ENCODE measurements at regions not wholly inside any gene's neighbourhood (a gene's known extent, or its start where the extent isn't known, plus 50 kb on each side); places are given as distances from the start of the nearest gene placed in this dataset.

DNA sequence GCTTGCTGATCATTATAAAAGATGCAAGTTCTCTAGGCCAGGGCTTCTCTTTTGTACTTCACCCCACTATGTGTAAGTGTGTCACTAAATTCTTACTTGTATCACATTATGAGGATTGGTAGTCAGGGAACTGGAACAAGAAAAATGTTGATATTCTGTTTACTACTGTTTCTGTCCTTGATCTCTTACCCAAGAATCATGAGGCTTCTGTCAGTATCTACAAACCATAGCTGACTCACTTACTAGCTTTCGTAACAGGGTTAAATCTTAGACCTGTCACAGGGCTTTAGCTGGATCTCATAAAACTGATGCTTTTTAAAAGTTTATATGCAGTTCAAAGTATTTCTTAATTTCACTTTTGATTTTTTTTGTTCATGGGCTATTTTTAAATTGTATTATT, 681.2 kb downstream of the PLPP3 start:
- Histone ChIP-seq H3K27ac (ENCODE audit: insufficient read depth, low read length, poor library complexity, severe bottlenecking) (no peak overlapping the region), H3K9me3 (ENCODE audit: control insufficient read depth, low read length) (no peaks in the 10 kb centered on the region), H3K4me3 (ENCODE audit: insufficient read depth, low read depth, low read length, poor library complexity, severe bottlenecking) (no peak overlapping the region), H3K36me3 (ENCODE audit: control insufficient read depth, insufficient read depth, low read length) (no peaks in the 10 kb centered on the region), H3K4me1 (ENCODE audit: control insufficient read depth, insufficient read depth, low read length, poor library complexity, severe bottlenecking) (no peaks in the 10 kb centered on the region), H3K27me3 (replicated peaks; ENCODE audit: control insufficient read depth, insufficient read depth, low read length, poor library complexity, severe bottlenecking) (no peaks in the 10 kb centered on the region)
- DNase-seq: no peak

DNA sequence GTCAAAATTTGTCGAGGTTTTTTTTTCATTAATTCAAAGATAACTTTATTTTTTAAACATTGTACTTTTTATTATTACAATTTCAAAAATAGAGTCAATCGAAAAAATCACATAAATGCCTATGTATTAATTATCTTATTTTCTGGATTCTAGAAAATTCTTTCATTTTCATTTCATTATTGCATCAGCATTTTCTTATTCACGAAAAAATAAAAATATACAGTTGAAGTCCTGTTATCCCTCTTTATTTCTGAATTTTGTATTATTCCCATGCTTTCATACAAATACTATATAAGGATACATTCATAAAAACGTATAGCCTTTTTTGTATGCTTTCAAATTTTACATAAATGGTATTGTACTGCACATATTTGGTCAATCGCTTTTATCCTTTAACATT, 681.0 kb upstream of the USP24 start:
- Histone ChIP-seq H3K9me3 (ENCODE audit: control insufficient read depth, low read length) (no peaks in the 10 kb centered on the region), H3K4me3 (ENCODE audit: insufficient read depth, low read depth, low read length, poor library complexity, severe bottlenecking) (no peak overlapping the region)

DNA sequence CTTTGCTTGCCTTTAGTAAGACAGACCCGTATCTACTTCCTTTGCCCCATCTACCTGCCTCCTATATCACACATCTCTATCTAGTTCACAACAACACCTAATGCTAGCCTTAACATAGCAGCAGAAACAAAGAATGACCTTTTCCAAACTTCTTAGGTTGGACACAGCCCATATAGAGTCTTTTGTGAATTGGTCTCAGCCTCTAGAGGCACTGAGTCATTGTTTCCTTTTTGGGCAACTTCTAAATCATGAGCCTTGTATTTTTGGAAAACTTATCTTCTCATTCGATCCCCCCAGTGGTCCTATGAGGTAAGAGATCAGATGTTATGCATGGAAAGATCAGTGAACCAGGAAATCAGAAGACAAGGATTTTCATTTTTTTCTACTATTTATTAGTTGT, 679.4 kb upstream of the USP24 start:
- H3K27ac ChIP-seq (ENCODE audit: insufficient read depth, low read length, poor library complexity, severe bottlenecking): no peak overlapping the region
- no peak overlapping the region for H3K4me3 ChIP-seq (ENCODE audit: insufficient read depth, low read depth, low read length, poor library complexity, severe bottlenecking)
- H3K9me3 ChIP-seq (ENCODE audit: control insufficient read depth, low read length): no peaks in the 10 kb centered on the region
- no peaks in the 10 kb centered on the region for H3K4me1 ChIP-seq (ENCODE audit: control insufficient read depth, insufficient read depth, low read length, poor library complexity, severe bottlenecking)
- DNase-seq: no peak
- no peaks in the 10 kb centered on the region for H3K36me3 ChIP-seq (ENCODE audit: control insufficient read depth, insufficient read depth, low read length)
- no peaks in the 10 kb centered on the region for H3K27me3 ChIP-seq (replicated peaks; ENCODE audit: control insufficient read depth, insufficient read depth, low read length, poor library complexity, severe bottlenecking)

More for the DNA sequence above, 681.0 kb upstream of the USP24 start:
- no peak for DNase-seq
- Histone ChIP-seq H3K4me1 (ENCODE audit: control insufficient read depth, insufficient read depth, low read length, poor library complexity, severe bottlenecking) (no peaks in the 10 kb centered on the region), H3K27ac (ENCODE audit: insufficient read depth, low read length, poor library complexity, severe bottlenecking) (no peak overlapping the region), H3K36me3 (ENCODE audit: control insufficient read depth, insufficient read depth, low read length) (no peaks in the 10 kb centered on the region), H3K27me3 (replicated peaks; ENCODE audit: control insufficient read depth, insufficient read depth, low read length, poor library complexity, severe bottlenecking) (no peaks in the 10 kb centered on the region)

DNA sequence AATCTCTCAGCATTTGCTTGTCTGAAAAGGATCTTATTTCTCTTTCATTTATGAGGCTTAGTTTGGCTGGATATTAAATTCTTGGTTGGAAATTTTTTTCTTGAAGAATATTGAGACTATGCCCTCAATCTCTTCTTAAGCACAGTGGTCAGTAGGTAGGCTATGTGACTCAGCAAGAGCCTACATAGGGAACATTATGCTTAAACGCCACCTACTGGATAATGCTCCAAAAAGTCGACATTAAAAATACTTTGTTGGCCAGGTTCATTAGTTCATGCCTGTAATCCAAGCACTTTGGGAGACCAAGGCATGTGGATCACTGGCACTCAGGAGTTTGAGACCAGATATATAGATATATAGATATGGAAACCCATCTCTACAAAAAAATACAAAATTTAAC, 678.0 kb upstream of the USP24 start:
- no peak overlapping the region for H3K27ac ChIP-seq (ENCODE audit: insufficient read depth, low read length, poor library complexity, severe bottlenecking)
- no peaks in the 10 kb centered on the region for H3K27me3 ChIP-seq (replicated peaks; ENCODE audit: control insufficient read depth, insufficient read depth, low read length, poor library complexity, severe bottlenecking)
- no peaks in the 10 kb centered on the region for H3K36me3 ChIP-seq (ENCODE audit: control insufficient read depth, insufficient read depth, low read length)
- no peaks in the 10 kb centered on the region for H3K9me3 ChIP-seq (ENCODE audit: control insufficient read depth, low read length)
- H3K4me1 ChIP-seq (ENCODE audit: control insufficient read depth, insufficient read depth, low read length, poor library complexity, severe bottlenecking): no peaks in the 10 kb centered on the region
- no peak for DNase-seq
- H3K4me3 ChIP-seq (ENCODE audit: insufficient read depth, low read depth, low read length, poor library complexity, severe bottlenecking): no peak overlapping the region

DNA sequence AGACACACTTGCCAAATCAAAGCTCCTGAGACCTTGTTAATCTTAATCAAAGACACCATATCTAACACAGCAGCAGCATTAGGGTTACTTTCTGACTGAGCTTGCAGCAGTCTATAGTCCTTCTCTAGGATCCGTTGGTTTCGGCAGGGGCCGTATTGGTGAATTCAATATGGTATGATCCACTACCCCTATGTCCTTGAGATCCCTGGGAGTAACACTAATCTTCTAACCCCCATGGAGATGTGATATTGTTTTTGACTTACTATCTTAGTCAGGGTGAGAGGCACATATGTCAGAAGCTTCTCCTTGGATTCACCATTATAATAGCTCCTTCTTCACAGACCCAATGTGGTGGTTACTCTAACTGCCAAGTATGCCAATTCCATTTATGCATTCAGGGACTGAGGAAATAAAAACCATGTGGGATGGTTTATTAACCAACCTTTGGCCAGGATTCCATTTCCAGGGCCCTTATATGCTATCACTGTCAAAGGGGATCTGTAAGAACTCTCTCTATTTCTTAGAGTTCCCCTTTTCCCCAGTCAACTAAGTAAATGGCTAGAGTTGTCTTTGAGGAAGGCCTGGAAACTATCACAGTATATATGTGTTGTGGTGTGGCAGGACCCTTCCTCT, 673.6 kb upstream of the USP24 start:
- no peak overlapping the region for H3K27ac ChIP-seq (ENCODE audit: insufficient read depth, low read length, poor library complexity, severe bottlenecking)

DNA sequence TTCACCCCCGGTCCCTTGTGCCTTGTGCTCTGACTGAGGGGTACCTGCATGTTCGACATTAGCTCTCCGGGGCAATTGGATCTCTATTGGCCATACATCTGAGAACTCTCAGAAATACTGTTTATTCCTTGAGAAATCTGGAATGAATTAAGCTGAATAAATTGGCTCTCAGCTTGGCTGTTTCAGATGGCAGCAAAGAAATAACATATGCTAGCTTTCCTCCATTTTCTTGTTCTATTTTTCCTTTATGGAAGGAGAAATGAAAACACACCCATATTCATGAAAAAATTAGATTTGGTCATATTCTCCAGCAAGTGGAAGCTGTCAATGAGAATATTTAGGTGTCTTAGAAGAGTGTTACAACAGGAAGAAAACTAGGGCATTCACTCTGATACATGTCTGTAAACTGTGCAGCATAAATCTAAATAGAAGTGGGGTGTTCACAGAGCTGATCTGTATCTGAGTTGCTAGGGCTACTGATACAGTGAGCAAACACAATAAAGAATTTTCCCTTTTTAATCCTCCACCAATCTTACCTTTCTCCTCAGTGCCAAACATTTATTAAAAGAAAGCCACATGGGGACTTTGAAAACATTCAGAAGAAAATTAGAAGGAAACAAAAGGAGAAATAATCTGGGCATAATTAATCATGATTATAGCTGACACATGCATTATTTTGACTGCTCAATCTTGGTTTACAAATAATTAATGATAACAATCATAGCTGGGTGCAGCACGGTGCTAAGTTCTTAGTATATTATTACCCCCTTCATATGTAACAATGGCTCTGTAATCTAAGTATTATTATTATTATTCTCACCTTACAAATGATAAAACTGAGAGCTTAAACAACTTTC, 671.9 kb upstream of the USP24 start:
- no peaks in the 10 kb centered on the region for H3K4me1 ChIP-seq (ENCODE audit: control insufficient read depth, insufficient read depth, low read length, poor library complexity, severe bottlenecking)

More for the DNA sequence above, 673.6 kb upstream of the USP24 start:
- Histone ChIP-seq H3K9me3 (ENCODE audit: control insufficient read depth, low read length) (no peaks in the 10 kb centered on the region), H3K4me3 (ENCODE audit: insufficient read depth, low read depth, low read length, poor library complexity, severe bottlenecking) (no peak overlapping the region), H3K27me3 (replicated peaks; ENCODE audit: control insufficient read depth, insufficient read depth, low read length, poor library complexity, severe bottlenecking) (no peaks in the 10 kb centered on the region), H3K36me3 (ENCODE audit: control insufficient read depth, insufficient read depth, low read length) (no peaks in the 10 kb centered on the region), H3K4me1 (ENCODE audit: control insufficient read depth, insufficient read depth, low read length, poor library complexity, severe bottlenecking) (no peaks in the 10 kb centered on the region)
- no peak for DNase-seq

DNA sequence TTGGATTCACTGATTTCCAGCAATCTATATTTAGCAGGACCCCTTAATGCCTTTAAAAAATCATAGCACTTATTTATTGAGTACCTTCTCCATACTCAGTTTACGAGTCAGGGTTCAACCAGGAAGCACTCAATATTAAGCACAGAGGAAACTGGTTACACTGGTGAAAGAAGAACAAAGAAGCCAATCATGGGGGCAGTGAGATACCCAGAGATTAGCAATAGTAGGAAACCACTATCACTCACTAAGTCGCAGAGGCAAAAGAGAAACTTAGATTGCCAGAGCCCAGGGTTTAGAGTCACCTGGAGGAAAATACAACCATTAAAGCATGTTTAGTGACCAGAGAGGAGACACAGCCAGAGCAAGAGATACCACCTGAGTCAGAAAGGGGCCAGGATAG, 670.5 kb upstream of the USP24 start:
- Histone ChIP-seq H3K27ac (ENCODE audit: insufficient read depth, low read length, poor library complexity, severe bottlenecking) (no peak overlapping the region), H3K27me3 (replicated peaks; ENCODE audit: control insufficient read depth, insufficient read depth, low read length, poor library complexity, severe bottlenecking) (no peaks in the 10 kb centered on the region), H3K4me1 (ENCODE audit: control insufficient read depth, insufficient read depth, low read length, poor library complexity, severe bottlenecking) (no peaks in the 10 kb centered on the region), H3K36me3 (ENCODE audit: control insufficient read depth, insufficient read depth, low read length) (no peaks in the 10 kb centered on the region), H3K4me3 (ENCODE audit: insufficient read depth, low read depth, low read length, poor library complexity, severe bottlenecking) (no peak overlapping the region), H3K9me3 (ENCODE audit: control insufficient read depth, low read length) (no peaks in the 10 kb centered on the region)
- DNase-seq: no peak

More for the DNA sequence above, 671.9 kb upstream of the USP24 start:
- no peak overlapping the region for H3K4me3 ChIP-seq (ENCODE audit: insufficient read depth, low read depth, low read length, poor library complexity, severe bottlenecking)
- H3K9me3 ChIP-seq (ENCODE audit: control insufficient read depth, low read length): no peaks in the 10 kb centered on the region
- no peak for DNase-seq
- H3K36me3 ChIP-seq (ENCODE audit: control insufficient read depth, insufficient read depth, low read length): no peaks in the 10 kb centered on the region
- no peak overlapping the region for H3K27ac ChIP-seq (ENCODE audit: insufficient read depth, low read length, poor library complexity, severe bottlenecking)
- H3K27me3 ChIP-seq (replicated peaks; ENCODE audit: control insufficient read depth, insufficient read depth, low read length, poor library complexity, severe bottlenecking): no peaks in the 10 kb centered on the region

DNA sequence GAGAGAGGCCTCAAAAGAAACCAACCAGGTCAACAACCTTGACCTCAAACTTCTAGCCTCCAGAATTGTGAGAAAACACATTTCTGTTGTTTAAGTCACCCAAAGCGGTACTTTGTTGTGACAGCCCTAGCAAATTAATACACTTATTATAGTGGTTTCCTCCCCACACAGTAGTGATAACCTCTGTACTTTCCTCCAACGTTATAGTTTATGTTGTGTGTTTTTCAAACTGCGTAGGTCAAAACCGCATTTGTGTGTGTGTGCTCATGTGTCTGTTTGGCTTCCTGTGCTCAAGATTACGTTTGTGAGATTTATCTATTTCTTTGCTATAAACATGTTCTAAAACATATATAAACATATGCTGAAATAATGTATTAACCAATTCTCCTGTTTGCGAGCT, 667.8 kb upstream of the USP24 start:
- no peak for DNase-seq

DNA sequence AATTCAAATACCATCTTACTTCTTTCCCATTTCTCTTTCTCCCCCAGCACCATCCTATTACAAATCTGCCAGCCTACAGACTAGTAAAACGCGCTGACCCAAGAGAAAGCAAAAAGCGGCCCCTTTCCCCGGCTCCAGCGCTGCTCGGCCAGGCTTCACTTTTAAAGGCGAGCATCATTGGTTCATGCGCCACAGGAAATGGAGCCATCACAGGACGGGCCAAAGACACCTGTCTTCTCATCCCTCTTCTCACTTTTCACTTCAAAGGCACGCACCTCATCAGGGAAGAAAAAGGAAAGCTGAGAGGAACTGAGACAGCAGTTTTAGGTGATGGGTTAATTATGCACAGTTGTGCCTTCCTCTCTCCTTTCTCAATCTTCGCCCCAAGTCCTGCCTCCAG, 664.2 kb upstream of the USP24 start:
- Histone ChIP-seq H3K4me1 (ENCODE audit: control insufficient read depth, insufficient read depth, low read length, poor library complexity, severe bottlenecking) (no peaks in the 10 kb centered on the region), H3K4me3 (ENCODE audit: insufficient read depth, low read depth, low read length, poor library complexity, severe bottlenecking) (no peak overlapping the region), H3K9me3 (ENCODE audit: control insufficient read depth, low read length) (no peaks in the 10 kb centered on the region), H3K36me3 (ENCODE audit: control insufficient read depth, insufficient read depth, low read length) (no peaks in the 10 kb centered on the region), H3K27ac (ENCODE audit: insufficient read depth, low read length, poor library complexity, severe bottlenecking) (no peak overlapping the region), H3K27me3 (replicated peaks; ENCODE audit: control insufficient read depth, insufficient read depth, low read length, poor library complexity, severe bottlenecking) (no peaks in the 10 kb centered on the region)
- no peak for DNase-seq

More for the DNA sequence above, 667.8 kb upstream of the USP24 start:
- H3K4me3 ChIP-seq (ENCODE audit: insufficient read depth, low read depth, low read length, poor library complexity, severe bottlenecking): no peak overlapping the region
- no peaks in the 10 kb centered on the region for H3K36me3 ChIP-seq (ENCODE audit: control insufficient read depth, insufficient read depth, low read length)
- no peak overlapping the region for H3K27ac ChIP-seq (ENCODE audit: insufficient read depth, low read length, poor library complexity, severe bottlenecking)
- H3K27me3 ChIP-seq (replicated peaks; ENCODE audit: control insufficient read depth, insufficient read depth, low read length, poor library complexity, severe bottlenecking): no peaks in the 10 kb centered on the region
- H3K4me1 ChIP-seq (ENCODE audit: control insufficient read depth, insufficient read depth, low read length, poor library complexity, severe bottlenecking): no peaks in the 10 kb centered on the region
- H3K9me3 ChIP-seq (ENCODE audit: control insufficient read depth, low read length): no peaks in the 10 kb centered on the region

DNA sequence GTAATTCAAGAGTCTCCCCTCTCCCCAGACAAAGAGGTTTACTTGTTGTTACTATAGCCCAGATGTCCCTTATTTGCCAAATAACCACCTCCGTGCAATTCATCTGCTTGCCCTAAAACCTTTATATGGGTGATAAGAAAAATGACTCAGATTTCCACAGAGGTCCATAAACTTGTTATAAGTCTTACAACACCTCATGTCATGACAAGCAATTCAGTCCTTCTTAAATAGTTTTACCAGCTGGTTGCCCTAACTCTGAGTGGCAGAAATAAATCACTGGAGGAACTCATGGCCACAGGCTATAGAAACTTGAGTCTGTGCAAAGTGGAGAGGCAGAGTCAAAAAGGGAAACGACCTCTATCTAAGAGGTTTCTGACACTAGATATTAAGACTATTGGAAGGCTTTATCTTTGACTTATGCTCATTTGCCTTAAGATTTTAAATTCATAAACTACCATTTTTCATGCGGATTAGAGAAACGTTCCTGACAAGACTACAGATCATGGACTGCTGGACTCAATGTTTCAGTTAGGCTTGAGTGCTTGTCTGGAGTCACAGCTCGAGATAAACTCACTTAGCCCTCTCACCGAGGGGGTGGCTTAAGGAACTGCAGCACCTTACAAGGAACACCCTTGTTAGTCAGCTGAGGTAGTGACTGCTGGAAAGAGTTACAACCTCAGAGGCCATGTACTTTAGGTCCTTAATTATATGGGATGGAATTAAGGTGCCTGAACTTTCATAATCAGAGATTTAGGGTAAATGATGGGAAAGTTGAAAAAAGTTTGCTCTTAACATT, 662.5 kb upstream of the USP24 start:
- no peaks in the 10 kb centered on the region for H3K4me1 ChIP-seq (ENCODE audit: control insufficient read depth, insufficient read depth, low read length, poor library complexity, severe bottlenecking)
- no peaks in the 10 kb centered on the region for H3K27me3 ChIP-seq (replicated peaks; ENCODE audit: control insufficient read depth, insufficient read depth, low read length, poor library complexity, severe bottlenecking)
- H3K27ac ChIP-seq (ENCODE audit: insufficient read depth, low read length, poor library complexity, severe bottlenecking): no peak overlapping the region
- DNase-seq: no peak
- H3K36me3 ChIP-seq (ENCODE audit: control insufficient read depth, insufficient read depth, low read length): no peaks in the 10 kb centered on the region
- no peaks in the 10 kb centered on the region for H3K9me3 ChIP-seq (ENCODE audit: control insufficient read depth, low read length)
- no peak overlapping the region for H3K4me3 ChIP-seq (ENCODE audit: insufficient read depth, low read depth, low read length, poor library complexity, severe bottlenecking)
